ENCODE measurements at regions not wholly inside any gene's neighbourhood (a gene's known extent, or its start where the extent isn't known, plus 50 kb on each side); places are given as distances from the start of the nearest gene placed in this dataset.

DNA sequence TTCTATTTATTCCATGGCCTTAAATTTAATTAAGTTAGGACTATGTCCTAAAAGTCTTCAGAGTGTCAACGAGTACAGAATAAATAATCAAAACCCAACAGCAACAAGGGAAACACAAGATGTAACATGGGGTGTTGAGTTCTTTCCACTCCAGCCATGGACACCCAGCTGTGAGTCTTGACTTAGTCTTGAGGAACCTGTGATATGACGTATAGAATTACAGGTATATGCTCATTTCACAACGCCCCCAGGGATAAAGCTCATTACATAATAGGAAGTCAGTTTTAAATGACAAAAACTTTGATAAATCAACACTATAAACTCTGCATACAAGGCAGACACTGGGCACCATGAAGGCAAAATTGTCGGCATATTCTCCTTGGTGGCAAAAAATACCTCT lies 200.0 kb upstream of the CASK start:
- Histone ChIP-seq H3K4me1 (ENCODE audit: control insufficient read depth in 4 of 4, insufficient read depth in 4 of 4, low read length in 3 of 4) (no peaks in the 10 kb centered on the region), H3K27ac (ENCODE audit: low read depth in 1 of 2, low read length in 2 of 2) (no peak overlapping the region), H3K36me3 (ENCODE audit: control insufficient read depth in 4 of 4, insufficient read depth in 3 of 4, low read depth in 1 of 4, low read length in 3 of 4) (no peaks in the 10 kb centered on the region), H3K9me3 (ENCODE audit: control insufficient read depth in 4 of 4, low read length in 3 of 4) (no peaks in the 10 kb centered on the region), H3K4me3 (ENCODE audit: low read depth in 1 of 3, low read length in 3 of 3) (no peak overlapping the region), H3K27me3 (ENCODE audit: control insufficient read depth in 4 of 4, insufficient read depth in 4 of 4, low read length in 3 of 4) (no peaks in the 10 kb centered on the region), H3K9ac (ENCODE audit: low read depth in 1 of 2, low read length in 2 of 2) (no peak overlapping the region)
- TF ChIP-seq FOXA2 (IDR thresholded peaks at IDR 0.05) (no peak), RAD21 (IDR thresholded peaks at IDR 0.05) (no peak), SP1 (IDR thresholded peaks at IDR 0.05) (no peak), JUND (IDR thresholded peaks at IDR 0.05) (no peak), EGR1 (IDR thresholded peaks at IDR 0.05; ENCODE audit: low read depth in 2 of 2) (no peak), YY1 (IDR thresholded peaks at IDR 0.05) (no peak), HNF4A (conservative IDR thresholded peaks at IDR 0.05) (no peak)
- TF ChIP-seq, protein P1, sequence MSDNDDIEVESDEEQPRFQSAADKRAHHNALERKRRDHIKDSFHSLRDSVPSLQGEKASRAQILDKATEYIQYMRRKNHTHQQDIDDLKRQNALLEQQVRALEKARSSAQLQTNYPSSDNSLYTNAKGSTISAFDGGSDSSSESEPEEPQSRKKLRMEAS (IDR thresholded peaks at IDR 0.05), result no peak
- TF ChIP-seq, protein P2, sequence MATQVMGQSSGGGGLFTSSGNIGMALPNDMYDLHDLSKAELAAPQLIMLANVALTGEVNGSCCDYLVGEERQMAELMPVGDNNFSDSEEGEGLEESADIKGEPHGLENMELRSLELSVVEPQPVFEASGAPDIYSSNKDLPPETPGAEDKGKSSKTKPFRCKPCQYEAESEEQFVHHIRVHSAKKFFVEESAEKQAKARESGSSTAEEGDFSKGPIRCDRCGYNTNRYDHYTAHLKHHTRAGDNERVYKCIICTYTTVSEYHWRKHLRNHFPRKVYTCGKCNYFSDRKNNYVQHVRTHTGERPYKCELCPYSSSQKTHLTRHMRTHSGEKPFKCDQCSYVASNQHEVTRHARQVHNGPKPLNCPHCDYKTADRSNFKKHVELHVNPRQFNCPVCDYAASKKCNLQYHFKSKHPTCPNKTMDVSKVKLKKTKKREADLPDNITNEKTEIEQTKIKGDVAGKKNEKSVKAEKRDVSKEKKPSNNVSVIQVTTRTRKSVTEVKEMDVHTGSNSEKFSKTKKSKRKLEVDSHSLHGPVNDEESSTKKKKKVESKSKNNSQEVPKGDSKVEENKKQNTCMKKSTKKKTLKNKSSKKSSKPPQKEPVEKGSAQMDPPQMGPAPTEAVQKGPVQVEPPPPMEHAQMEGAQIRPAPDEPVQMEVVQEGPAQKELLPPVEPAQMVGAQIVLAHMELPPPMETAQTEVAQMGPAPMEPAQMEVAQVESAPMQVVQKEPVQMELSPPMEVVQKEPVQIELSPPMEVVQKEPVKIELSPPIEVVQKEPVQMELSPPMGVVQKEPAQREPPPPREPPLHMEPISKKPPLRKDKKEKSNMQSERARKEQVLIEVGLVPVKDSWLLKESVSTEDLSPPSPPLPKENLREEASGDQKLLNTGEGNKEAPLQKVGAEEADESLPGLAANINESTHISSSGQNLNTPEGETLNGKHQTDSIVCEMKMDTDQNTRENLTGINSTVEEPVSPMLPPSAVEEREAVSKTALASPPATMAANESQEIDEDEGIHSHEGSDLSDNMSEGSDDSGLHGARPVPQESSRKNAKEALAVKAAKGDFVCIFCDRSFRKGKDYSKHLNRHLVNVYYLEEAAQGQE (IDR thresholded peaks at IDR 0.05), result no peak
- TF ChIP-seq, protein P3, sequence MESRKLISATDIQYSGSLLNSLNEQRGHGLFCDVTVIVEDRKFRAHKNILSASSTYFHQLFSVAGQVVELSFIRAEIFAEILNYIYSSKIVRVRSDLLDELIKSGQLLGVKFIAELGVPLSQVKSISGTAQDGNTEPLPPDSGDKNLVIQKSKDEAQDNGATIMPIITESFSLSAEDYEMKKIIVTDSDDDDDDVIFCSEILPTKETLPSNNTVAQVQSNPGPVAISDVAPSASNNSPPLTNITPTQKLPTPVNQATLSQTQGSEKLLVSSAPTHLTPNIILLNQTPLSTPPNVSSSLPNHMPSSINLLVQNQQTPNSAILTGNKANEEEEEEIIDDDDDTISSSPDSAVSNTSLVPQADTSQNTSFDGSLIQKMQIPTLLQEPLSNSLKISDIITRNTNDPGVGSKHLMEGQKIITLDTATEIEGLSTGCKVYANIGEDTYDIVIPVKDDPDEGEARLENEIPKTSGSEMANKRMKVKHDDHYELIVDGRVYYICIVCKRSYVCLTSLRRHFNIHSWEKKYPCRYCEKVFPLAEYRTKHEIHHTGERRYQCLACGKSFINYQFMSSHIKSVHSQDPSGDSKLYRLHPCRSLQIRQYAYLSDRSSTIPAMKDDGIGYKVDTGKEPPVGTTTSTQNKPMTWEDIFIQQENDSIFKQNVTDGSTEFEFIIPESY (IDR thresholded peaks at IDR 0.05), result no peak
- 91% methylated on average over 4 of the region's 4 CpGs for WGBS
- DNase-seq (ENCODE audit: low spot score), result no peak

DNA sequence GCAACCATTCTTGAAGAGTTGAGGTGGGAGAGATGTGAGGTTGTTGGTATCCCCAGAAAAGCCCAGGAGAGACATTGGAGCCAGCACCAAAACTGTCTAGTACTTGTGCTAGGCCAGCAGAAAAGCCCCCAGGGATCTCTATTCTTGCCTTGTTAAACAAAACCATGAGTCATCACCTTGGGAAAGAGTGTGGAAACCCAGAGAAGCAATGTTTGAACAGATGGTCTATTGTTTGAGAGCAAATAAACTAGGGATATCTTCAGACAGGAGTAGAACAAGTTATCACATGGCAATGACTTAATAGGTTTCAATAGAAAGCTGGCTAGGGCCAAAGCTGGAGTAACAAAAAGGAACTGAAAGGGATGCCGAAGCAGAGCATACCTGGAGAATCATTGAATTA lies 195.7 kb upstream of the CASK start:
- Histone ChIP-seq H3K9ac (ENCODE audit: low read depth in 1 of 2, low read length in 2 of 2) (no peak overlapping the region), H3K27ac (ENCODE audit: low read depth in 1 of 2, low read length in 2 of 2) (no peak overlapping the region), H3K9me3 (ENCODE audit: control insufficient read depth in 4 of 4, low read length in 3 of 4) (no peaks in the 10 kb centered on the region), H3K36me3 (ENCODE audit: control insufficient read depth in 4 of 4, insufficient read depth in 3 of 4, low read depth in 1 of 4, low read length in 3 of 4) (no peaks in the 10 kb centered on the region), H3K27me3 (ENCODE audit: control insufficient read depth in 4 of 4, insufficient read depth in 4 of 4, low read length in 3 of 4) (no peaks in the 10 kb centered on the region), H3K4me3 (ENCODE audit: low read depth in 1 of 3, low read length in 3 of 3) (no peak overlapping the region), H3K4me1 (ENCODE audit: control insufficient read depth in 4 of 4, insufficient read depth in 4 of 4, low read length in 3 of 4) (no peaks in the 10 kb centered on the region)
- WGBS, result 94% methylated on average over 1 of the region's 1 CpG
- TF ChIP-seq FOXA2 (IDR thresholded peaks at IDR 0.05) (no peak), EGR1 (IDR thresholded peaks at IDR 0.05; ENCODE audit: low read depth in 2 of 2) (no peak), JUND (IDR thresholded peaks at IDR 0.05) (no peak), GABPA (IDR thresholded peaks at IDR 0.05 in 1 of 2, conservative IDR thresholded peaks at IDR 0.05 in 1 of 2) (no peak), HNF4G (IDR thresholded peaks at IDR 0.05) (no peak), RXRA (IDR thresholded peaks at IDR 0.05) (no peak), TAF1 (conservative IDR thresholded peaks at IDR 0.05) (no peak), SP1 (IDR thresholded peaks at IDR 0.05) (no peak), RAD21 (IDR thresholded peaks at IDR 0.05) (no peak), HNF4A (conservative IDR thresholded peaks at IDR 0.05) (no peak), YY1 (IDR thresholded peaks at IDR 0.05) (no peak)
- TF ChIP-seq, protein P1 (IDR thresholded peaks at IDR 0.05), result no peak
- TF ChIP-seq, protein P3 (IDR thresholded peaks at IDR 0.05), result no peak
- no peak for DNase-seq (ENCODE audit: low spot score)
